ENCODE measurements at regions not wholly inside any gene's neighbourhood (a gene's known extent, or its start where the extent isn't known, plus 50 kb on each side); places are given as distances from the start of the nearest gene placed in this dataset.

GRCh38 chr18:37672001-37672400 is 106.4 kb upstream of the CELF4 start:
- Histone ChIP-seq H3K4me1 (ENCODE audit: control extremely low read depth in 1 of 4, control insufficient read depth in 4 of 4, insufficient read depth in 4 of 4, low read length in 3 of 4) (no peaks in the 10 kb centered on the region), H3K9me3 (ENCODE audit: control extremely low read depth in 1 of 5, control insufficient read depth in 4 of 5, insufficient read depth in 2 of 5, low read depth in 1 of 5, low read length in 4 of 5) (peaks cover 0 to 2% (median 0%) of the 10 kb centered on the region in 5 experiments), H3K27me3 (replicated peaks in 2 of 5; ENCODE audit: control insufficient read depth in 4 of 5, insufficient read depth in 5 of 5, low read length in 4 of 5) (peaks cover 0 to 2% (median 0%) of the 10 kb centered on the region in 5 experiments), H3K27ac (ENCODE audit: insufficient read depth in 1 of 2, low read depth in 1 of 2, low read length in 2 of 2, poor library complexity in 1 of 2, severe bottlenecking in 2 of 2) (no peak overlapping the region), H3K36me3 (ENCODE audit: control insufficient read depth in 4 of 4, insufficient read depth in 4 of 4, low read length in 3 of 4) (no peaks in the 10 kb centered on the region), H3K4me3 (ENCODE audit: control insufficient read depth in 1 of 7, extremely low read depth in 1 of 7, insufficient read depth in 4 of 7, low read depth in 2 of 7, low read length in 6 of 7) (no peak overlapping the region)
- no peak for DNase-seq
- POLR2A ChIA-PET, result no interaction called here
- CTCF ChIA-PET, result no interaction called here
- 100% methylated on average over 1 of the region's 2 CpGs for WGBS (ENCODE audit: insufficient coverage)

GRCh38 chr18:37671530-37671929 is 105.9 kb upstream of the CELF4 start:
- no peak overlapping the region for H3K4me3 ChIP-seq (ENCODE audit: control insufficient read depth in 1 of 7, extremely low read depth in 1 of 7, insufficient read depth in 4 of 7, low read depth in 2 of 7, low read length in 6 of 7)
- no peak for DNase-seq
- ChIA-PET CTCF (no interaction called here), POLR2A (no interaction called here)
- WGBS (ENCODE audit: insufficient coverage), result 100% methylated on average over 3 of the region's 6 CpGs
- peaks cover 0 to 2% (median 0%) of the 10 kb centered on the region in 5 experiments for H3K9me3 ChIP-seq (ENCODE audit: control extremely low read depth in 1 of 5, control insufficient read depth in 4 of 5, insufficient read depth in 2 of 5, low read depth in 1 of 5, low read length in 4 of 5)
- H3K4me1 ChIP-seq (ENCODE audit: control extremely low read depth in 1 of 4, control insufficient read depth in 4 of 4, insufficient read depth in 4 of 4, low read length in 3 of 4), result no peaks in the 10 kb centered on the region
- no peaks in the 10 kb centered on the region for H3K36me3 ChIP-seq (ENCODE audit: control insufficient read depth in 4 of 4, insufficient read depth in 4 of 4, low read length in 3 of 4)
- no peak overlapping the region for H3K27ac ChIP-seq (ENCODE audit: insufficient read depth in 1 of 2, low read depth in 1 of 2, low read length in 2 of 2, poor library complexity in 1 of 2, severe bottlenecking in 2 of 2)
- H3K27me3 ChIP-seq (replicated peaks in 2 of 5; ENCODE audit: control insufficient read depth in 4 of 5, insufficient read depth in 5 of 5, low read length in 4 of 5), result peaks cover 0 to 2% (median 0%) of the 10 kb centered on the region in 5 experiments

GRCh38 chr18:37671119-37671518 is 105.5 kb upstream of the CELF4 start:
- H3K36me3 ChIP-seq (ENCODE audit: control insufficient read depth in 4 of 4, insufficient read depth in 4 of 4, low read length in 3 of 4), result no peaks in the 10 kb centered on the region
- H3K9me3 ChIP-seq (ENCODE audit: control extremely low read depth in 1 of 5, control insufficient read depth in 4 of 5, insufficient read depth in 2 of 5, low read depth in 1 of 5, low read length in 4 of 5), result peaks cover 0 to 2% (median 0%) of the 10 kb centered on the region in 5 experiments
- WGBS (ENCODE audit: insufficient coverage), result 100% methylated on average over 5 of the region's 14 CpGs
- peaks cover 0 to 2% (median 0%) of the 10 kb centered on the region in 5 experiments for H3K27me3 ChIP-seq (replicated peaks in 2 of 5; ENCODE audit: control insufficient read depth in 4 of 5, insufficient read depth in 5 of 5, low read length in 4 of 5)
- H3K4me3 ChIP-seq (ENCODE audit: control insufficient read depth in 1 of 7, extremely low read depth in 1 of 7, insufficient read depth in 4 of 7, low read depth in 2 of 7, low read length in 6 of 7), result no peak overlapping the region
- ChIA-PET CTCF (no interaction called here), POLR2A (no interaction called here)
- H3K27ac ChIP-seq (ENCODE audit: insufficient read depth in 1 of 2, low read depth in 1 of 2, low read length in 2 of 2, poor library complexity in 1 of 2, severe bottlenecking in 2 of 2), result no peak overlapping the region
- H3K4me1 ChIP-seq (ENCODE audit: control extremely low read depth in 1 of 4, control insufficient read depth in 4 of 4, insufficient read depth in 4 of 4, low read length in 3 of 4), result no peaks in the 10 kb centered on the region
- DNase-seq, result no peak

GRCh38 chr18:37669991-37670534 is 104.5 kb upstream of the CELF4 start:
- POLR2A ChIA-PET, result no interaction called here
- H3K27ac ChIP-seq (ENCODE audit: insufficient read depth in 1 of 2, low read depth in 1 of 2, low read length in 2 of 2, poor library complexity in 1 of 2, severe bottlenecking in 2 of 2), result no peak overlapping the region
- WGBS (ENCODE audit: insufficient coverage), result 94% methylated on average over 13 of the region's 17 CpGs

GRCh38 chr18:37668971-37669747 is 103.6 kb upstream of the CELF4 start:
- CTCF ChIA-PET, result interaction anchor here (0.6 kb wide), 1 partner anchor 1837 kb away, joined by 3 read pairs; no protein-coding TSS in a partner anchor
- no peaks in the 10 kb centered on the region for H3K4me1 ChIP-seq (ENCODE audit: control extremely low read depth in 1 of 4, control insufficient read depth in 4 of 4, insufficient read depth in 4 of 4, low read length in 3 of 4)
- no peak overlapping the region for H3K4me3 ChIP-seq (ENCODE audit: control insufficient read depth in 1 of 7, extremely low read depth in 1 of 7, insufficient read depth in 4 of 7, low read depth in 2 of 7, low read length in 6 of 7)
- H3K9me3 ChIP-seq (ENCODE audit: control extremely low read depth in 1 of 5, control insufficient read depth in 4 of 5, insufficient read depth in 2 of 5, low read depth in 1 of 5, low read length in 4 of 5), result peaks cover 0 to 2% (median 0%) of the 10 kb centered on the region in 5 experiments
- 79% methylated on average over 13 of the region's 15 CpGs for WGBS (ENCODE audit: insufficient coverage)
- peaks cover 0 to 2% (median 0%) of the 10 kb centered on the region in 5 experiments for H3K27me3 ChIP-seq (replicated peaks in 2 of 5; ENCODE audit: control insufficient read depth in 4 of 5, insufficient read depth in 5 of 5, low read length in 4 of 5)
- no peak overlapping the region for H3K27ac ChIP-seq (ENCODE audit: insufficient read depth in 1 of 2, low read depth in 1 of 2, low read length in 2 of 2, poor library complexity in 1 of 2, severe bottlenecking in 2 of 2)
- no peak for DNase-seq
- POLR2A ChIA-PET, result no interaction called here
- no peaks in the 10 kb centered on the region for H3K36me3 ChIP-seq (ENCODE audit: control insufficient read depth in 4 of 4, insufficient read depth in 4 of 4, low read length in 3 of 4)

More at GRCh38 chr18:37669991-37670534, 104.5 kb upstream of the CELF4 start:
- CTCF ChIA-PET, result no interaction called here
- Histone ChIP-seq H3K27me3 (replicated peaks in 2 of 5; ENCODE audit: control insufficient read depth in 4 of 5, insufficient read depth in 5 of 5, low read length in 4 of 5) (peaks cover 0 to 2% (median 0%) of the 10 kb centered on the region in 5 experiments), H3K9me3 (ENCODE audit: control extremely low read depth in 1 of 5, control insufficient read depth in 4 of 5, insufficient read depth in 2 of 5, low read depth in 1 of 5, low read length in 4 of 5) (peaks cover 0 to 2% (median 0%) of the 10 kb centered on the region in 5 experiments), H3K4me3 (ENCODE audit: control insufficient read depth in 1 of 7, extremely low read depth in 1 of 7, insufficient read depth in 4 of 7, low read depth in 2 of 7, low read length in 6 of 7) (no peak overlapping the region), H3K36me3 (ENCODE audit: control insufficient read depth in 4 of 4, insufficient read depth in 4 of 4, low read length in 3 of 4) (no peaks in the 10 kb centered on the region), H3K4me1 (ENCODE audit: control extremely low read depth in 1 of 4, control insufficient read depth in 4 of 4, insufficient read depth in 4 of 4, low read length in 3 of 4) (no peaks in the 10 kb centered on the region)
- no peak for DNase-seq

- Histone ChIP-seq H3K27ac (ENCODE audit: insufficient read depth in 1 of 2, low read depth in 1 of 2, low read length in 2 of 2, poor library complexity in 1 of 2, severe bottlenecking in 2 of 2) (no peak overlapping the region), H3K27me3 (replicated peaks in 2 of 5; ENCODE audit: control insufficient read depth in 4 of 5, insufficient read depth in 5 of 5, low read length in 4 of 5) (no peaks in the 10 kb centered on the region), H3K36me3 (ENCODE audit: control insufficient read depth in 4 of 4, insufficient read depth in 4 of 4, low read length in 3 of 4) (no peaks in the 10 kb centered on the region), H3K4me1 (ENCODE audit: control extremely low read depth in 1 of 4, control insufficient read depth in 4 of 4, insufficient read depth in 4 of 4, low read length in 3 of 4) (no peaks in the 10 kb centered on the region), H3K4me3 (ENCODE audit: control insufficient read depth in 1 of 7, extremely low read depth in 1 of 7, insufficient read depth in 4 of 7, low read depth in 2 of 7, low read length in 6 of 7) (no peak overlapping the region), H3K9me3 (ENCODE audit: control extremely low read depth in 1 of 5, control insufficient read depth in 4 of 5, insufficient read depth in 2 of 5, low read depth in 1 of 5, low read length in 4 of 5) (peaks cover 0 to 2% (median 0%) of the 10 kb centered on the region in 5 experiments)
- ChIA-PET POLR2A (no interaction called here), CTCF (no interaction called here)
- no peak for DNase-seq
- 100% methylated on average over 1 of the region's 1 CpG for WGBS (ENCODE audit: insufficient coverage)
Measured at GRCh38 chr18:37667836-37668235, 102.2 kb upstream of the CELF4 start.

- CTCF ChIA-PET, result no interaction called here
- H3K4me1 ChIP-seq (ENCODE audit: control extremely low read depth in 1 of 4, control insufficient read depth in 4 of 4, insufficient read depth in 4 of 4, low read length in 3 of 4), result no peaks in the 10 kb centered on the region
- H3K27ac ChIP-seq (ENCODE audit: insufficient read depth in 1 of 2, low read depth in 1 of 2, low read length in 2 of 2, poor library complexity in 1 of 2, severe bottlenecking in 2 of 2), result no peak overlapping the region
- no peaks in the 10 kb centered on the region for H3K27me3 ChIP-seq (replicated peaks in 2 of 5; ENCODE audit: control insufficient read depth in 4 of 5, insufficient read depth in 5 of 5, low read length in 4 of 5)
- DNase-seq, result peak in 2 of 3 donors; percentile 7 to 41
- H3K4me3 ChIP-seq (ENCODE audit: control insufficient read depth in 1 of 7, extremely low read depth in 1 of 7, insufficient read depth in 4 of 7, low read depth in 2 of 7, low read length in 6 of 7), result no peak overlapping the region
- no peaks in the 10 kb centered on the region for H3K36me3 ChIP-seq (ENCODE audit: control insufficient read depth in 4 of 4, insufficient read depth in 4 of 4, low read length in 3 of 4)
- WGBS (ENCODE audit: insufficient coverage), result 18% methylated on average over 1 of the region's 1 CpG
- POLR2A ChIA-PET, result no interaction called here
- peaks cover 0 to 2% (median 0%) of the 10 kb centered on the region in 5 experiments for H3K9me3 ChIP-seq (ENCODE audit: control extremely low read depth in 1 of 5, control insufficient read depth in 4 of 5, insufficient read depth in 2 of 5, low read depth in 1 of 5, low read length in 4 of 5)
Measured at GRCh38 chr18:37666991-37667390, 101.4 kb upstream of the CELF4 start.
